Glutamatergic neuron (in vitro differentiated cells): ENCODE measurements at regions not wholly inside any gene's neighbourhood (a gene's known extent, or its start where the extent isn't known, plus 50 kb on each side); places are given as distances from the start of the nearest gene placed in this dataset.

Source experiments
- DNase-seq: peaks from one replicate; pipeline ENCODE4 v3.0.0; 2022
- H3K27ac Mint-ChIP-seq: one replicate; pipeline ENCODE4 v1.8.0; 2020; ENCODE audit warnings: mild to moderate bottlenecking, mixed read lengths, inconsistent platforms; ENCODE audit not compliant: unreplicated experiment
- H3K27me3 Mint-ChIP-seq: one replicate; pipeline ENCODE4 v1.8.0; 2020; ENCODE audit warnings: mild to moderate bottlenecking, moderate library complexity, mixed read lengths, inconsistent platforms; ENCODE audit not compliant: unreplicated experiment
- H3K36me3 Mint-ChIP-seq: one replicate; pipeline ENCODE4 v1.8.0; 2020; ENCODE audit warnings: mild to moderate bottlenecking, mixed read lengths, inconsistent platforms; ENCODE audit not compliant: unreplicated experiment
- H3K4me1 Mint-ChIP-seq: one replicate; pipeline ENCODE4 v1.8.0; 2020; ENCODE audit warnings: mild to moderate bottlenecking, low read depth, mixed read lengths, inconsistent platforms; ENCODE audit not compliant: unreplicated experiment
- H3K4me3 Mint-ChIP-seq: one replicate; pipeline ENCODE4 v1.8.0; 2020; ENCODE audit warnings: mild to moderate bottlenecking, mixed read lengths, inconsistent platforms; ENCODE audit not compliant: unreplicated experiment
- H3K9me3 Mint-ChIP-seq: one replicate; pipeline ENCODE4 v1.8.0; 2020; ENCODE audit warnings: mild to moderate bottlenecking, moderate library complexity, mixed read lengths, inconsistent platforms; ENCODE audit not compliant: unreplicated experiment
- TF ChIP-seq, protein P1 (sequence below): fragments of 200-600 bp; sonication (generic); IDR thresholded peaks from one replicate; pipeline ENCODE4 v1.5.0; 2021; ENCODE audit not compliant: partially characterized antibody, unreplicated experiment

- Mint-ChIP-seq H3K4me1 (peaks cover 8% of the 10 kb centered on the region), H3K27me3 (no peaks in the 10 kb centered on the region), H3K4me3 (no peak overlapping the region), H3K27ac (no peak overlapping the region), H3K36me3 (peaks cover 4% of the 10 kb centered on the region), H3K9me3 (no peaks in the 10 kb centered on the region)
- DNase-seq, result no peak
- TF ChIP-seq, protein P1, sequence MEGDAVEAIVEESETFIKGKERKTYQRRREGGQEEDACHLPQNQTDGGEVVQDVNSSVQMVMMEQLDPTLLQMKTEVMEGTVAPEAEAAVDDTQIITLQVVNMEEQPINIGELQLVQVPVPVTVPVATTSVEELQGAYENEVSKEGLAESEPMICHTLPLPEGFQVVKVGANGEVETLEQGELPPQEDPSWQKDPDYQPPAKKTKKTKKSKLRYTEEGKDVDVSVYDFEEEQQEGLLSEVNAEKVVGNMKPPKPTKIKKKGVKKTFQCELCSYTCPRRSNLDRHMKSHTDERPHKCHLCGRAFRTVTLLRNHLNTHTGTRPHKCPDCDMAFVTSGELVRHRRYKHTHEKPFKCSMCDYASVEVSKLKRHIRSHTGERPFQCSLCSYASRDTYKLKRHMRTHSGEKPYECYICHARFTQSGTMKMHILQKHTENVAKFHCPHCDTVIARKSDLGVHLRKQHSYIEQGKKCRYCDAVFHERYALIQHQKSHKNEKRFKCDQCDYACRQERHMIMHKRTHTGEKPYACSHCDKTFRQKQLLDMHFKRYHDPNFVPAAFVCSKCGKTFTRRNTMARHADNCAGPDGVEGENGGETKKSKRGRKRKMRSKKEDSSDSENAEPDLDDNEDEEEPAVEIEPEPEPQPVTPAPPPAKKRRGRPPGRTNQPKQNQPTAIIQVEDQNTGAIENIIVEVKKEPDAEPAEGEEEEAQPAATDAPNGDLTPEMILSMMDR, result no peak
Measured at GRCh38 chr14:32012062-32012461, 65.0 kb upstream of the ARHGAP5 start.

- H3K9me3 Mint-ChIP-seq, result no peaks in the 10 kb centered on the region
- TF ChIP-seq, protein P1, result no peak
- H3K27me3 Mint-ChIP-seq, result no peaks in the 10 kb centered on the region
- H3K36me3 Mint-ChIP-seq, result peaks cover 4% of the 10 kb centered on the region
- peaks cover 8% of the 10 kb centered on the region for H3K4me1 Mint-ChIP-seq
- no peak overlapping the region for H3K27ac Mint-ChIP-seq
- H3K4me3 Mint-ChIP-seq, result no peak overlapping the region
- no peak for DNase-seq
Measured at GRCh38 chr14:32012571-32012970, 64.5 kb upstream of the ARHGAP5 start.

- DNase-seq, result no peak
- TF ChIP-seq, protein P1, result no peak
- H3K36me3 Mint-ChIP-seq, result peaks cover 4% of the 10 kb centered on the region
- H3K27me3 Mint-ChIP-seq, result no peaks in the 10 kb centered on the region
- H3K4me3 Mint-ChIP-seq, result no peak overlapping the region
- H3K4me1 Mint-ChIP-seq, result peaks cover 5% of the 10 kb centered on the region
- H3K27ac Mint-ChIP-seq, result no peak overlapping the region
- no peaks in the 10 kb centered on the region for H3K9me3 Mint-ChIP-seq
Measured at GRCh38 chr14:32013083-32013482, 64.0 kb upstream of the ARHGAP5 start.

- Mint-ChIP-seq H3K4me3 (no peak overlapping the region), H3K27ac (no peak overlapping the region), H3K9me3 (no peaks in the 10 kb centered on the region), H3K27me3 (no peaks in the 10 kb centered on the region), H3K36me3 (peaks cover 4% of the 10 kb centered on the region), H3K4me1 (peaks cover 3% of the 10 kb centered on the region)
- no peak for DNase-seq
- TF ChIP-seq, protein P1, result no peak
Measured at GRCh38 chr14:32014057-32014456, 63.0 kb upstream of the ARHGAP5 start.

- peaks cover 4% of the 10 kb centered on the region for H3K36me3 Mint-ChIP-seq
- no peak overlapping the region for H3K27ac Mint-ChIP-seq
- H3K4me3 Mint-ChIP-seq, result no peak overlapping the region
- no peaks in the 10 kb centered on the region for H3K9me3 Mint-ChIP-seq
- TF ChIP-seq, protein P1, result no peak
- no peak for DNase-seq
- H3K27me3 Mint-ChIP-seq, result no peaks in the 10 kb centered on the region
- H3K4me1 Mint-ChIP-seq, result peaks cover 3% of the 10 kb centered on the region
Measured at GRCh38 chr14:32014498-32014897, 62.6 kb upstream of the ARHGAP5 start.
